ENCODE measurements at regions not wholly inside any gene's neighbourhood (a gene's known extent, or its start where the extent isn't known, plus 50 kb on each side); places are given as distances from the start of the nearest gene placed in this dataset.

DNA sequence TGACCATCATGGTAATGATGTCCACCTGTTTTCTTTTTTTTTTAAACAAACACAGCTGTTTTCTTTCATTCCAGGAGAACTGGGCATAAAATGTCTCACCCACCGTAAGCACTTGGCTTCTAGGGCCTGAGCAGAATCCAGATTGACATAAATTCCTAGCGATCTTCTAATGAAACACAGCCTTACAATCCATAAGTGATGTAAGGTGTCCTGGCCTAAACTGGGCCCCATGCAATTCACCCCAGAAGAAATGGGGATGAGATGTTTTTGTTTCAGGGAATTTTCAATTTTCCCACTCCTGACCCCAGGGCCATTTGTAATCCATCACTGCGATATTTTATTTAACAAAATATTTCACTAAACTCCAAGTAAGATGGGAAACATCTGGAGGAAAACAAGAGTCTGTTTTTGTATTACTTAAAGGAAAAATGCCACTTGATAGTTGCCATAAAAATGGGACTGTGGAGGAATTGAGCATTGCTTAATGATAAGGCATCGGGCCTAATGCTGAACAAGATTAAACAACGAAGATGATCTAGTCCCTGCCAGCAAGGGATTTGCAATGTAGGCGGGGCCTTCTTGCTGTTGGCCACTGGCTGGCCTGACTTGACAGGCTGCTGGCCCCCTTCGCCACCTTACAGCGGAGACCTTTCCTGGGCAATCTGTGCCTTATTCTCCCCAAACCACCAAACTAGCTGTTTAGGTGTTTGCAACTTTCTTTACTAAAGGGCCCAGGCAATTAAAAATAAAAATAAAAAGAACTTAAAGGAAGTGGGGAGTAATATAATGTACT is 183.7 kb downstream of the CD109 start:
- peak in 1 of 2 experiments; percentile 20 for DNase-seq (ENCODE audit: low read depth in 2 of 2)

- DNase-seq (ENCODE audit: low read depth in 2 of 2) = no peak
These were observed 182.4 kb downstream of the CD109 start for GRCh38 chr6:73878403-73878802.

Data from fibroblast of skin of left quadriceps (primary cell).